HEK293 (cell line): ENCODE measurements at regions not wholly inside any gene's neighbourhood (a gene's known extent, or its start where the extent isn't known, plus 50 kb on each side); places are given as distances from the start of the nearest gene placed in this dataset.

Source experiments
- CTCF ChIA-PET: fragments of 350-600 bp; formaldehyde crosslinking; extraction: SDS; loops from one replicate; lab custom pipeline; 2021; ENCODE audit warnings: antibody characterized with exemption; lab: Yijun Ruan, JAX
- POLR2A ChIA-PET: fragments of 300-600 bp; formaldehyde crosslinking; extraction: SDS; loops from one replicate; lab custom pipeline; 2020; ENCODE audit warnings: antibody characterized with exemption, inconsistent platforms; lab: Yijun Ruan, JAX
- H3K27ac ChIP-seq: fragments of 200-500 bp; sonication (Bioruptor generic); 2 replicates; pipeline ENCODE4 v1.5.1; 2014; ENCODE audit warnings: low read depth, low read length, control low read depth, inconsistent platforms; ENCODE audit errors: extremely low read depth
- H3K36me3 ChIP-seq, 2 experiments: fragments of 200-500 bp in 1 of 2; sonication (Bioruptor generic) in 1 of 2; 1 replicate in 1 of 2; 2 replicates in 1 of 2; pipeline ENCODE4 v1.5.1; 2014 to 2017; ENCODE audit warnings: inconsistent platforms in 2 of 2, low read length in 2 of 2; ENCODE audit not compliant: control insufficient read depth in 2 of 2, insufficient read depth in 1 of 2
- H3K4me1 ChIP-seq: fragments of 200-500 bp; sonication (Bioruptor generic); 2 replicates; pipeline ENCODE4 v1.5.1; 2014; ENCODE audit warnings: mild to moderate bottlenecking, low read length, inconsistent platforms; ENCODE audit not compliant: control insufficient read depth, insufficient read depth
- H3K4me3 ChIP-seq: 2 replicates; pipeline ENCODE4 v1.5.1; 2011; ENCODE audit warnings: low read depth, mild to moderate bottlenecking, control low read depth, low read length, moderate library complexity
- H3K9me3 ChIP-seq: fragments of 200-500 bp; sonication (Bioruptor generic); 2 replicates; pipeline ENCODE4 v1.5.1; 2014; ENCODE audit warnings: low read depth, low read length, inconsistent platforms; ENCODE audit not compliant: control insufficient read depth, insufficient read depth
- GLI4 ChIP-seq: fragments of 450-650 bp; formaldehyde crosslinking; IDR thresholded peaks from 2 replicates; pipeline ENCODE4 v1.5.1; 2016; ENCODE audit warnings: missing biosample characterization, missing genetic modification characterization
- HOXD13 ChIP-seq: sonication (generic); formaldehyde crosslinking; IDR thresholded peaks from 2 replicates; pipeline ENCODE4 v1.8.0; 2022; ENCODE audit warnings: missing genetic modification reagents, borderline replicate concordance
- PRDM1 ChIP-seq: fragments of 450-650 bp; formaldehyde crosslinking; IDR thresholded peaks from 2 replicates; pipeline ENCODE4; 2016; ENCODE audit warnings: missing biosample characterization, missing genetic modification characterization
- REST ChIP-seq: fragments of 450-650 bp; formaldehyde crosslinking; IDR thresholded peaks from 2 replicates; pipeline ENCODE4 v1.5.1; 2016; ENCODE audit warnings: missing biosample characterization, missing genetic modification characterization
- SALL2 ChIP-seq: fragments of 450-650 bp; formaldehyde crosslinking; IDR thresholded peaks from 2 replicates; pipeline ENCODE4 v1.5.0; 2017; ENCODE audit warnings: missing biosample characterization, mild to moderate bottlenecking, missing genetic modification characterization, borderline replicate concordance
- SP3 ChIP-seq: fragments of 450-650 bp; formaldehyde crosslinking; IDR thresholded peaks from 2 replicates; pipeline ENCODE4 v1.5.1; 2016; ENCODE audit warnings: missing biosample characterization, missing genetic modification characterization
- SP7 ChIP-seq: fragments of 450-650 bp; formaldehyde crosslinking; IDR thresholded peaks from 2 replicates; pipeline ENCODE4 v1.5.1; 2016; ENCODE audit warnings: missing biosample characterization, missing genetic modification characterization
- TRIM28 ChIP-seq: IDR thresholded peaks from 2 replicates; pipeline ENCODE4 v1.6.1; 2011; ENCODE audit warnings: low read length, control low read depth, borderline replicate concordance
- ZEB2 ChIP-seq: fragments of 450-650 bp; formaldehyde crosslinking; IDR thresholded peaks from 2 replicates; pipeline ENCODE4 v1.5.1; 2016; ENCODE audit warnings: missing biosample characterization, missing genetic modification characterization
- ZNF112 ChIP-seq: fragments of 450-650 bp; formaldehyde crosslinking; IDR thresholded peaks from 2 replicates; pipeline ENCODE4 v1.5.0; 2017; ENCODE audit warnings: missing biosample characterization, missing genetic modification characterization
- ZNF132 ChIP-seq: fragments of 450-650 bp; formaldehyde crosslinking; IDR thresholded peaks from 2 replicates; pipeline ENCODE4 v1.5.1; 2017; ENCODE audit warnings: missing biosample characterization, missing genetic modification characterization, borderline replicate concordance
- ZNF148 ChIP-seq: fragments of 450-650 bp; formaldehyde crosslinking; IDR thresholded peaks from 2 replicates; pipeline ENCODE4 v1.5.0; 2017; ENCODE audit warnings: missing biosample characterization, missing genetic modification characterization, borderline replicate concordance
- ZNF16 ChIP-seq: fragments of 450-650 bp; formaldehyde crosslinking; IDR thresholded peaks from 2 replicates; pipeline ENCODE4 v1.5.1; 2016; ENCODE audit warnings: low read depth, missing biosample characterization, missing genetic modification characterization
- ZNF184 ChIP-seq: fragments of 450-650 bp; IDR thresholded peaks from 2 replicates; pipeline ENCODE4 v1.5.1; 2018; ENCODE audit warnings: missing biosample characterization, mild to moderate bottlenecking, missing genetic modification characterization
- ZNF211 ChIP-seq: fragments of 450-650 bp; formaldehyde crosslinking; IDR thresholded peaks from 2 replicates; pipeline ENCODE4 v1.5.1; 2016; ENCODE audit warnings: low read depth, missing biosample characterization, missing genetic modification characterization
- ZNF23 ChIP-seq: fragments of 450-650 bp; formaldehyde crosslinking; IDR thresholded peaks from 2 replicates; pipeline ENCODE4 v1.5.1; 2016; ENCODE audit warnings: missing biosample characterization, missing genetic modification characterization, borderline replicate concordance
- ZNF473 ChIP-seq: fragments of 450-650 bp; formaldehyde crosslinking; IDR thresholded peaks from 2 replicates; pipeline ENCODE4 v1.5.1; 2017; ENCODE audit warnings: missing biosample characterization, missing genetic modification characterization
- ZNF48 ChIP-seq: fragments of 450-650 bp; formaldehyde crosslinking; IDR thresholded peaks from 2 replicates; pipeline ENCODE4 v1.5.1; 2016; ENCODE audit warnings: missing biosample characterization, missing genetic modification characterization
- ZNF529 ChIP-seq: fragments of 450-650 bp; formaldehyde crosslinking; IDR thresholded peaks from 2 replicates; pipeline ENCODE4 v1.5.1; 2017; ENCODE audit warnings: missing genetic modification characterization, missing biosample characterization; ENCODE audit not compliant: insufficient replicate concordance
- ZNF561 ChIP-seq: fragments of 450-650 bp; IDR thresholded peaks from 2 replicates; pipeline ENCODE4 v1.5.1; 2018; ENCODE audit warnings: missing biosample characterization, missing genetic modification characterization, borderline replicate concordance
- ZNF626 ChIP-seq: fragments of 450-650 bp; sonication (Bioruptor Pico); formaldehyde crosslinking; IDR thresholded peaks from 2 replicates; pipeline ENCODE4 v1.5.1; 2018; ENCODE audit warnings: missing biosample characterization, missing genetic modification characterization, inconsistent platforms
- ZNF791 ChIP-seq: fragments of 450-650 bp; formaldehyde crosslinking; IDR thresholded peaks from 2 replicates; pipeline ENCODE4 v1.5.1; 2016; ENCODE audit warnings: missing biosample characterization, missing genetic modification characterization
- ZNF830 ChIP-seq: fragments of 450-650 bp; IDR thresholded peaks from 2 replicates; pipeline ENCODE4 v1.5.0; 2018; ENCODE audit warnings: missing biosample characterization, missing genetic modification characterization, low read depth, mild to moderate bottlenecking, moderate library complexity
- ZXDB ChIP-seq: fragments of 450-650 bp; formaldehyde crosslinking; IDR thresholded peaks from 2 replicates; pipeline ENCODE4 v1.5.1; 2016; ENCODE audit warnings: missing biosample characterization, missing genetic modification characterization
- TF ChIP-seq, protein P1 (sequence below): fragments of 450-650 bp; formaldehyde crosslinking; IDR thresholded peaks from 2 replicates; pipeline ENCODE4 v1.5.1; 2016; ENCODE audit warnings: missing biosample characterization, missing genetic modification characterization

DNA sequence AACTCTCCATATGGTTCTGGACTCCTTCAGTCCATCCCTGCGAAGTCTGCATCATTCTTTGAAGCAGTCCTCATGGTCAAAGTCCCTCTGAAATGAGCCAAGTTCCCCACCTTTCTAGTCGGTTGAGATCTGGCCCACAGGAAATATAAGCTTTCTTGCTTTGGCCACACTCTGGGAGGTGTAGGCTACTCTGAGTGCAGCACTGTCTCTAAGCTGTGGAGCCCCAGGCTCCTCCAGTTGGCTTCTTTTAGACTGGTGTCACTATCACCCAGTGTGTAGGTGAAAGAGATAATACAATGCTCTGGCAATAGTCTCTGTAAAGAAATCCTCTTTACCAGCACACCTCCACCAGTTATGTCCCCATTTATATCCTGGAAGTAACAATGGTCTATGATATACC, 486.5 kb upstream of the KLF12 start (continued):
- no peak for TF ChIP-seq TRIM28

GRCh38 chr13:74620308-74620707, 486.1 kb upstream of the KLF12 start:
- no peak overlapping the region for H3K4me3 ChIP-seq
- no peaks in the 10 kb centered on the region for H3K36me3 ChIP-seq
- ChIA-PET POLR2A (no interaction called here), CTCF (interaction anchor here (0.6 kb wide), 1 partner anchor 579 kb away, joined by 4 read pairs; no protein-coding TSS in a partner anchor)
- H3K9me3 ChIP-seq: no peaks in the 10 kb centered on the region
- TF ChIP-seq ZNF626 (tag by site-specific recombination) (no peak), ZNF473 (tag by site-specific recombination) (no peak), SP7 (tag by site-specific recombination) (no peak), ZNF148 (tag by site-specific recombination) (no peak), ZNF23 (tag by site-specific recombination) (no peak)
- TF ChIP-seq, protein P1, sequence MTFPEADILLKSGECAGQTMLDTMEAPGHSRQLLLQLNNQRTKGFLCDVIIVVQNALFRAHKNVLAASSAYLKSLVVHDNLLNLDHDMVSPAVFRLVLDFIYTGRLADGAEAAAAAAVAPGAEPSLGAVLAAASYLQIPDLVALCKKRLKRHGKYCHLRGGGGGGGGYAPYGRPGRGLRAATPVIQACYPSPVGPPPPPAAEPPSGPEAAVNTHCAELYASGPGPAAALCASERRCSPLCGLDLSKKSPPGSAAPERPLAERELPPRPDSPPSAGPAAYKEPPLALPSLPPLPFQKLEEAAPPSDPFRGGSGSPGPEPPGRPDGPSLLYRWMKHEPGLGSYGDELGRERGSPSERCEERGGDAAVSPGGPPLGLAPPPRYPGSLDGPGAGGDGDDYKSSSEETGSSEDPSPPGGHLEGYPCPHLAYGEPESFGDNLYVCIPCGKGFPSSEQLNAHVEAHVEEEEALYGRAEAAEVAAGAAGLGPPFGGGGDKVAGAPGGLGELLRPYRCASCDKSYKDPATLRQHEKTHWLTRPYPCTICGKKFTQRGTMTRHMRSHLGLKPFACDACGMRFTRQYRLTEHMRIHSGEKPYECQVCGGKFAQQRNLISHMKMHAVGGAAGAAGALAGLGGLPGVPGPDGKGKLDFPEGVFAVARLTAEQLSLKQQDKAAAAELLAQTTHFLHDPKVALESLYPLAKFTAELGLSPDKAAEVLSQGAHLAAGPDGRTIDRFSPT (tag by site-specific recombination): no peak
- no peaks in the 10 kb centered on the region for H3K4me1 ChIP-seq
- H3K27ac ChIP-seq: no peak overlapping the region

DNA sequence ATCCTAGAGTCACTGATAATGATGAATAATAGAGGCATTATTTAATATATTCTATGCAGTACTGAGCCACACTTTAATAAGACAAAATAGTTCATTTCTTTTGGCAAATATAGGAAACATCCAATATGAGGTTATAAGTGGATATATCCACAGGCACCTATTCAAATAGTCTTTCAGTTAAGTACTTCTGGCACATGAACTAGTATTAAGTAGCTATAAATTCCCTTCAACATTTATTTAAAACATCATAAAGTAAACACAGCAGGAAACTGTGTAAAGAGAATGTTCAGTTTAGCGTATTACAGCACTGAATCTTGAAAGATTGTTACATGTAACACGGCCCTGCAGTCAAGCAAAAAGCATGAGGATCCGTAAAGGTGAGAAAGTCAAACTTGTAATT, 463.3 kb upstream of the KLF12 start:
- no peak for TF ChIP-seq HOXD13 (CRISPR knock-in tag)
- TF ChIP-seq ZNF529 (tag by site-specific recombination): no peak
- no peak for TF ChIP-seq ZNF48 (tag by site-specific recombination)
- TF ChIP-seq REST: no peak
- TF ChIP-seq SP3 (tag by site-specific recombination): no peak
- TF ChIP-seq ZNF16 (tag by site-specific recombination): no peak
- no peak for TF ChIP-seq GLI4
- TF ChIP-seq ZNF132 (tag by site-specific recombination): no peak
- TF ChIP-seq ZXDB: no peak
- no peak for TF ChIP-seq ZNF211
- TF ChIP-seq ZNF561: no peak
- no peak for TF ChIP-seq ZNF184 (tag by site-specific recombination)
- no peak for TF ChIP-seq SALL2
- no peak for TF ChIP-seq ZNF830
- TF ChIP-seq ZNF626 (tag by site-specific recombination): no peak
- no peak for TF ChIP-seq ZEB2 (tag by site-specific recombination)
- TF ChIP-seq ZNF112 (tag by site-specific recombination): no peak
- no peak for TF ChIP-seq PRDM1 (tag by site-specific recombination)
- TF ChIP-seq ZNF791: no peak
- POLR2A ChIA-PET: no interaction called here
- CTCF ChIA-PET: no interaction called here
- H3K4me1 ChIP-seq: no peaks in the 10 kb centered on the region
- no peaks in the 10 kb centered on the region for H3K9me3 ChIP-seq
- H3K27ac ChIP-seq: no peak overlapping the region
- no peaks in the 10 kb centered on the region for H3K36me3 ChIP-seq
- no peak overlapping the region for H3K4me3 ChIP-seq
